Fibroblast of skin of left quadriceps (primary cell): ENCODE measurements at regions not wholly inside any gene's neighbourhood (a gene's known extent, or its start where the extent isn't known, plus 50 kb on each side); places are given as distances from the start of the nearest gene placed in this dataset.
"Not testable (repeated sequence)": the region's sequence is repeated elsewhere in the genome, so short reads cannot be mapped to it uniquely, and the experiment has no call there.

Source experiments
- DNase-seq, 2 experiments: peaks; one replicate each; pipeline ENCODE4 v3.0.0-alpha.2; 2013; ENCODE audit warnings: low read depth in 2 of 2

DNA sequence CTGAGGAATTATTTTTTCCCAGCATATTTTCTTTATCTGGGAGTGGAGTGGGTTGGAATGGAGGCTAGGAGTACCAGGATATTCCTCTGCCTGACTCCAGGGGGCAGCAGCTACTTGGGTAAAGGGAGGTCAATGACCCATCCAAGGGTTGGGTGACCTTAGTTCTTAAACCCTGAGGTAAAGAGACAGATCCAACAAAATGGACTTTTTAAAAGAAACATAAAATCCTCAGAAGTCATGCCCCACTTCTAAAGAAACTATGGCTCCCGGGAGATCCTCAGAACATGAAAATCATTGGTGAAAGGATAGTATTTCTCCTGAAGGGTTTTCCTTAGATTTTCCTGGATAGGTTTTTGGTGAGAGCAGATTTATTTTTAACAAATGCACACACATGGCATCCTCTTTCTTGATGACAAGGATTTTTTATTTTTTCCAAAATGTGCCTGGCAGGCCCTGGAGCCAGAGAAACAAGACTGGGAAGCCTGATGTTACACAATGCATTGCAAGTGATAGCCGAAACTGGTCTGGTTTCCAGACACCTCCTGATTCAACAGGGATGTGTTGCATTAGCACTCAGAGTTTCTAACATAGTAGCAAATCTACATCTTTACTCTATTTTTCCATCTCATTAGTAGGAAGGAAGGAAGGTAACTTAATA lies 240.9 kb upstream of the BTBD3 start:
- DNase-seq: no peak

DNA sequence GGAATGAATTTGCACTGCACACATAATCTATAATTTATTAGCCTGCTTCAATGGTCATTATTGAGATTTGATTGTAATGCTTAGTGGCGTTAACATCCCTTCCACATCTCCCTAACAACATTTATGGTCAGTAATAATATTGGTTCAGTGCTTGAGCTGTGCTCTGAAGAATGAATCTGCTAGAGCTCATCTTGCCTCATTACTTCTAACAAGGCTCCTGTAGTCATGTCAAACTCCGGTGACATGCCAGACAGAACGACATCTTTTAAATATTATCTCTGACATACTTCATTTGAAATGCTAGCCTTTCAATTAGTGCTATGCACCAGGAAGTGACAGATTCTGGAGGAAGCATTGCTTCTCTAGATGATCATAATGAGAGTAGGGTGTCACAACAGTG lies 240.3 kb upstream of the BTBD3 start:
- no peak for DNase-seq

DNA sequence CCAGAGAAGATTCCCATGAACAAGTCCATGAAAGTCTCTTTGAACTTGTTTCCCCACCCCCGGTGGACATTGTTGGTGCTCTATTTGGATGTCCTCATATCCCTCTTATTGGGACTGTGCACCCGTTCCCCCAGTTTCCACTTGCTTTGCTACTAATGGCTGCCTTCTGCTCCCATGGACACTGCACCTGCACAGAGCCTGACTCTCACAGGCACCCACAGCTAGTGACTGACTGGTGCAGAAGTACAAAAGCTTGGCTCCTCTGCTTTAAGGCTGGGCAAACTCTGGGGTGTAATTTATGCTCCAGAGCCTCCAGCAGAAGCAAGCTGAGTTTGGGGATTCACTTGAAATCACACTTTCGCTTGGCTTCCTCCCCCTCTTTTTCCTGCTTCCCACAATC lies 239.9 kb upstream of the BTBD3 start:
- DNase-seq: no peak

DNA sequence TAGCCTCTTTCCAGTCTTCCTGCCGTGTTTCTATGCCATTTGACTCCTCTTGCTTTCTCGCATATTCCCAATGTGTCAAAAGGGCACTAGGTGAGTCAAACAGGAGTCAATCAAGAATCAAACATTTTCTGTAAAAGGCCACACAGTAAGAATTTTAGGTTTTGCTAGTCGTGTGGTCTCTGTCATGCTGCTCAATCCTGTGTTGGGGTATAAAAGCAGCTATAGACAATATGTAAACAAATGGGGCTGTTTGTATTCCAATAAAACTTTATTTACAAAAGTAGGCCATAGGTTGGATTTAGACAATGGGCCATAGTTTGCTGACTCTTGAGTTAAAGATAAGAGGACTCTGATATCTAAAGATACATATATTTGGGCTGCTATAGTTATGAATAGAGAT lies 235.4 kb upstream of the BTBD3 start:
- no peak for DNase-seq

DNA sequence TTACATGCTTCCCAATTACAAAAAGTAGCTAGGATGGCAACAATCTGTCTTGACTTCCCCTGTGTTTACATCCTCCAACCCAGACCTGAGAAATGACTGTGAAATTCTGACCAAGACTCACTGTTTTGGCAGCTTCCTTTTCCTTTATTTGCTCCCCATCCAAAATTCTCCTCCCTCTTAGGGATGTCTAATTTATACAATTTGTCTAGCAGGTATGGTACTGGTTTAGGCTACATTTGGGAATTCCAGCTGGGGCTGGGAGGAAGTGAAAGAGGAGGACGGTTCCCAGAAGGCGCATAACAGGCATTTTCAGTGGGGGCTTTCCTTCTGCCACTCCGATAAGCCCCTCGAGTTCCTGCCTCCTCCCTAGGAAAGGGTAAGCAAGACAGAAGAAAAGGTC lies 231.5 kb upstream of the BTBD3 start:
- no peak for DNase-seq

DNA sequence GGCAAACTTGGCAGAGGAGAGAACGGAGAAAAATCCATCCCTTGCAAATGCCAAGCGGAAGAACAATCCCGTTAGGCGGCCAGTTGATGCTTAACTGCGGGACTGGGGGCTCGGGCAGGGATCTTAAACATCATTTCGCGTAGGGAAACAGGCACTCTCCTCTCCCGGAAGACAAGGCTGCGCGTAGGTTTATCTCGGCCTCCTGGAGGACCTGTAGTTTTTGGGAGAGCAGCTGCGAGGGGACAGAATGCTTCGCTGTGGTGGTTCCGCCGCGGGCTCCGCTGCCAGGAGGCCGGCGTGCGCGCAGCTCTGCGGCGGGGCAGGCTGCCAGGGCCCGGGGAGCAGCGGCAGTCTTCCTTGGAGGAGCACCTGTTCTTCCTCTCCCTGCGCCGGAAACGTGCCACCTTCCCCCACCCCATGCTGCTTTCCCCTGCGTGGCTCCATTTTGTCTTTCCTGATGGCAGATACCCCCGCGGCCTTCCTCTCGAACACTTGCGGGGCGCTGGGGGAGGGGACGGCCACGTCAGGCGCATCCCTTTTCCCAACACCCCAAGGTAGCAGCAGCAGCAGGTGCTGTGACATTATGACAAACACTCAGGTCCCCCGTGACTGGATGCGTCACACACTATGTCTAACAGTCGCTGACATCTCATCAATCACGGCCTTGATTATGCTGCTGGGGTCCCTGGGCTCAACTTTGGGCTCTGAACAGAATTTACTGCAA lies 230.7 kb upstream of the BTBD3 start:
- no peak for DNase-seq

DNA sequence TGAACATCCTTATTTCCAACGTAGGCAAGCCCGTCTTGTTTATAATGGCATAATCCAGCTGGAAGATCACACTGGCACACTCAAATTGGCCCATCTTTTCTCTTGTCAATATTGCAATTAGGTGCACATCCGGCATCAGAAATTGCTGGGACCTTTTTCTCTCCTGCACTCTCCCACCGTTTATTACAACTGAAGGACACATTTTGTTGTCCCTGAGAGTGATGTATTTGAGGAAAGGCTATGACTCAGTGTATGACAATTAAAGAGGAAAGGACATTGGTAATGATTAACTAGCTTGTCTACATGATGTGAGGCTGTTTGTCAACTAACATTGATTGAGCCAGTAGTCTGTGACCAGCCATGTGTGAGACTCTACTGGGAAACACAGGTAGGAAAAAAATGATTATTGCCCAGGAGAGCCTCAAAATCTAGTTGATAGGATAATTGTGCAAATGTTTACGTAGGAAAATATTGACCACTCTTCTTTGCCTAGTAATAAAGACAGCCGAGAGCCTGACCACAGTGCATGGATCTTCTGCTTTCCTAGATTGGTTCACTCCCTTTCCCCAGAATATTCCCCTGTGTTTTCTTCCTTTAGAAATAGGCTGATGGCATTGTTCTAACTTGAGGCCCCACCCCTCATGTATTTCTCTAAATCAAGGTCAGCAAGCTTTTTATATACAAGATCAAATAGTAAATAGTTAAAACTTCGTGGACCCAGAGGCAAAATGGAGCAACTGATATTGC lies 230.0 kb upstream of the BTBD3 start:
- no peak for DNase-seq

DNA sequence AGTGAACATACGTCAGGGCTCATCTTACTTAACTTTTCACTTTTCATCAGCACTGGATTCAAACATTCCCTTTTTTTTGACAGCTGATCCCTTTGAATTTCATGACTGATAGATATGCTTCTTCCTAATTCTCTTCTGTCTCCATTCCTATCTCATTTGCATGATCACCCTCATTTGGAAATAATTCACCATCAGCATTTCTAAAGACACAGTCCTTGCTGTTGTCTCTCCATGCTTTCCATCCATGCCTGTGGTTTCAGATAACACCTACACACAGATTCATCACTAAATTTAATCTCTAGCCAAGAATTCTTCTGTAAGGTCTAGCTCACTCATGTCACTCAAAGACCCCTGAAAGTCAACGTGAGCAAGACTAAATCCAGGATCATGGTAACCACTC lies 228.4 kb upstream of the BTBD3 start:
- no peak for DNase-seq

DNA sequence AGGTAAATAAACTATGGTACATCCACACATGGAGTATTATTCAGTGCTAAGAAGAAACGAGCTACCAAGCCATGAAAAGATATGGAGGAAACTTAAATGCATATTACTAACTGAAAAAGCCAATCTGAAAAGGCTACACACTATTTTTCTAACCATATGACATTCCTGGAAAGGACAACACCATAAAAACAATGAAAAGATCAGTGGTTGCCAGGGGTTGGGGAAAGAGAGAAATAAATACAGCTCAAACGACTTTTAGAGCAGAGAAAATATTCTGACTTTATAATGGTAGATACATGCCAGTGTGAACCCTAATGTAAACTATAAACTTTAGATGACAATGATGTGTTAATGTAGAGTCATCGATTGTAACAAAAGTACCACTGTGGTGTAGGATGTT lies 225.9 kb upstream of the BTBD3 start:
- no peak for DNase-seq

DNA sequence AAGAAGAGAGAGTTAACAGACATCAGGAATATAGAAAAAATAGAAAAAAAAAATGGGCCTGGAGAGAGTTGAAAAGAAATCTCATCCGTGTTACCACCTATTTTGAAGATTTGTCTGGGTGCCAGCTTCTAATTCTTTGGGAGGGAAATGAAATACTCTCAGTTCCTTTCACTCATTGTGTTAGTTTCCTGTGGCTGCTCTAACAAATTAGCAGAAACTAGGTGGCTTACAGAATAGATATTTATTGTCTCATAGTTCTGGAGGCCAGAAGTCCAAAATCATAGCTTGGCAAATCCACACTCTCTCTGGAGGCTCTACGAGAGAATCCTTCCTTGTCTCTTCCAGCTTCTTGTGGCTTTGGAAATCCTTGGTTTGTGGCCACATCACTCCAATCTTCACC lies 225.1 kb upstream of the BTBD3 start:
- DNase-seq: no peak

DNA sequence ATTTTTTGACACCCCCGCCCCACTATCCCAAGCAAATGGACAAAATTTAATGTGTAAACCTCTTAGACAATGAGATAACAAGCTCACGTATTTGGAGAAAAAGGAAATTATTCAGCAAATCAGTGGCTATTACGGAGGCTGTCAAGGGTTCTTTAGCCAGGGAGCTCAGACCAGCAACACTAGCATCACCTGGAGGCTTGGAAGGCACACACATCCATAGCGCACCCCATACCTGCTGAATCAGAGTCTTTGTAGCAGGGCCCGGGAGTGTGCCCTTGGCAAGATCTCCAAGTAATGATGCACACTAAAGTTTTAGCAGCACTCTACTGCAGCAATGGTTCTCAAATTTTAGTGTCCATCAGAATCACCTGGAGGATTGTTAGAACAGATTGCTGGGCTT lies 223.2 kb upstream of the BTBD3 start:
- DNase-seq: no peak

DNA sequence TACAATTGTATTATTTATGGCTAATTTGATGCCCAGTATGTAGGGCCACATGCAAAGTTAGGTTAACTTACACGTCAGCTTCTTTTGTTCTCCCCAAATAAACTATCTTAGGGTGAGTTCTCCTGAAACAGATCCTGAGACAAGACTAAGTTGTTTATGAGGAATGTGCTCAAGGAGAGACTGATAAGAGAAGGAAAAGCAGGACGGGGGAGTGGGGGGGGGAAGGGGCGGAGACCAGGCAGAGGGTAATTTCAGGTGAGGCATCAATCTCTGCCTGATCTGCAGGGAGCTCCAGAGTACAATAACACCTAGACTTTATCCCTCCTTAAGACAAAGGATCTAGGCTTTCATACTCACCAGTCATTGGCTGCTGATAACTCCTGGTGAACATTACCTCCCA lies 220.6 kb upstream of the BTBD3 start:
- DNase-seq: no peak

DNA sequence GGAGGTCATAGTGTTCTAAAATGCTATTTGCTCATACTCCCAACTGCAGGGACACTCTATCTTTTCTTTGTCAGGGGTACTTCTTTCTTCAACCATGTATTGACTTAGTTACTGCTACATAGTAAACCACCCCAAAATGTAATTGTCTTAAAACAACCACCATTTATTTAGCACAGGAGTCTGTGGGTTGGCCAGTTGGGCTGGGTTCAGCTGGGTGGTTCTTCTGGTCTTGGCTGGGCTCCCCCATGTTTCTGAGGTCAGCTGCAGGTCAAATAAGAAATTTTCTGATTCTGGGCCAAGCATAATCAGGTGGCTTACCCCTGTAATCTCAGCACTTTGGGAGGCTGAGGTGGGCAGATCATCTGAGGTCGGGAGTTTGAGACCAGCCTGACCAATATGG lies 220.0 kb upstream of the BTBD3 start:
- DNase-seq: no peak

DNA sequence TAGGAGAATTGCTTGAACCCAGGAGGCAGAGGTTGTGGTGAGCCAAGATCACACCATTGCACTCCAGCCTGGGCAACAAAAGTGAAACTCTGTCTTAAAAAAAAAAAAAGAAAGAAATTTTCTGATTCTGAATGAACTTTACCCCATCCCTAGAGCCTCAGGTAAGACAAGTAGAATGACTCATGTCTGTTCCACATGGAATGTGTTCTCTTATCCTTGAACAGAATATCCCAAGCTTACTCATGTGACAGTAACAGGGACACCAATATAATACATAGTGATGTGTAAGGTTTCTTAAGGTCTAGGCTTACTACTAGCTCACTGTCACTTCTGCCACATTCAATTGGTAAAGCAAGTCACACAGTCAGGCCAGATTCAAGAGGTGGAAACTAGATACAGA lies 219.6 kb upstream of the BTBD3 start:
- DNase-seq: no peak

DNA sequence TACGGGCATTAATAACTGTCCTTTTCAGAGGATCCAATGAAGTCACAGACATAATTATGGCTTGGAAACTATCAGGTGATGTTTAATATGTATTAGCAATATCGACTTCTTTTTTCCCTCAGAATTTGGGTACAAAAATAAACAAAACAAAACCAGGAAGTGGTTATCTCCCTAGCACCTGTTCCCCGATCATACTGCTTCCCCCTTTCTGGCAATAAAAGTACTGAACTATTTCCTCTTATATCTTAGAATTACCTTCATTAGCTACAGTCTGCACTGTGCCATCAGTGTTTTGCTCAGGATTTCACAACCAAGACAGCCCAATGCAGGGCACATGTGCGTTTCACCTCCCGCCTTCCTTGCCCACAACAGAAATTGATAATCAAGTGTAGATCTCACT lies 216.9 kb upstream of the BTBD3 start:
- no peak for DNase-seq

DNA sequence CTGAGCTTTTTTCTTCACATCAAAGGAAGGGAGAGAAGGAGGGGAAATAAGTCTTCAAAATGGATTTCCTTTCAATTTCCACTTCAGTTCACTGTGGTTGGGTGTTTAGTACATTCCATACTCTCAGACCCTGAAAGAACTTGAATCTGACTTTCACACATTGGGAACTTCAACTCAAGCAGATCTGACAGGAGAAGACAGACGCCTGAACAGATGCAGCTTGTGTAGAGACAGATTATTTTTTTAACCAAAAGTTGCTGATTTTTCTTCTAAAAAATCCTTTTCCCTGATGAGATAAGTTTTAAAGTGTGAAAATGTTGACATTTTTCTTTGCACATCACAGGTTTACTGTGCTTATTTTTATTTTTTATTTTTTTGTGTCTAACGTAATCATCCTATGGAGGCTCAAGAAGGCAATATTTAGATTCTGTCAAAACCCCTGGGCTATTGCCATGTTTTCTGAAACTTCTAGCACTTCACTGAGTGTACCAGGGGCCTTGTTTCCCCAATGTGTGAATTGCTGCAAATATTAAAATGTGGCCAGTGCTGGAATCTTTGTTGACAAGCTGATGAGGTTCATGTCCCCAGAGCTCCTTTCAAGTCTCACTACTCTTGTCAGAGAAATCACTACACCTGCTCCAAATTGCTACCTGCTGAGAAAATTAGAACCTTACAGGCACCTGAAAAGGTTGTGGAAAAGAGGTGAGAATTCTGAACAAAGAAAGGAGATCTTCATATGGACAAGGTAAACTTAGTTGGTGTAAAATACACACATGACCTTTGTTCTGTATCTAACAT lies 214.8 kb upstream of the BTBD3 start:
- DNase-seq: no peak

DNA sequence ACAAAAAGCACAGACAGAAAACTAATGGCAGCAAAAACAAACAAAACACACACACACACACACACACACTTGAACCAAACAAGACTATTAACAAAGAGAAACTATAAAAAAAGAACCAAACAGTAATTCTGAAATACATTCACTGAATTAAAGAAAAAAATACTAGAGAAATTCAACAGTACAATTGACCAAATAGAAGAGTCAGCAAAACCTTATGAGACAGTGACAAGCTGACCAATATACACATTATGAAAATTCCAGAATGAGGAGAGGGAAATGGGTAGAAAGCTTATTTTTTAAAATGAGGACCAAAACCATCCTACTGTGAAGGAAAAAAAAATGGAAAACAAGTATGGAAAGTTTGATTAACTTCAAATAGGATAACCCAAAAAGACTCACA lies 212.2 kb upstream of the BTBD3 start:
- DNase-seq: no peak

DNA sequence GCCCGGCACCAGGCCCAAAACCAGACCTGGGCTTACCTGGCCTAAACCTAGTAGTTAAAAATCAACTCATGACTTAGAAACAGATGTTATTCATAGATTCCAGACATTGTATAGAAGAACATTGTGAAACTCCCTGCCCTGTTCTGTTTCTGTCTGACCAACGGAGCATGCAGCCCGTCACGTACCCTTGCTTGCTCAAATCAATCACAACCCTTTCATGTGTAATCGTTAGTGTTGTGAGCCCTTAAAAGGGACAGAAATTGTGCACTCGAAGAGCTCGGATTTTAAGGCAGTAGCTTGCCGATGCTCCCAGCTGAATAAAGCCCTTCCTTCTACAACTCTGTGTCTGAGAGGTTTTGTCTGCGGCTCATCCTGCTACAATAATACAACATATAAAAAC lies 209.5 kb upstream of the BTBD3 start:
- DNase-seq: not testable (repeated sequence)

DNA sequence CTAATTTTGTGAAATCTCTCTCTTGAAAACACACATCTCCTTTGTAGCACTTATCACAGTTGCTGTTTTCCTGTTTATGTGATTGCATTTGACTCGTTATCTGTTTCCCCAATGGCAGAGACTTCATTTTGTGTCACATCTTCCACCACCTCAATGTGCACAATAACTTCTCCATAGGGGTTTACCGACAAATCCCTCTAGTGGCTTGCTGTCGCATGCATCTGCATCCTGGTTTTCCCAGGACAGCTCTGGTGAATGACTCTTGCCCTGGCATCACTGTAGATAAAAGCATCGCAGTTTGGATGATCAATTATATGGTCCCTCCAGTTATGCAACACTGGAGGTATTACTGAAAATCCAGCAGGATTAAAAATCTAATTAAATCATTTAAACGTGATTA lies 206.5 kb upstream of the BTBD3 start:
- no peak for DNase-seq

DNA sequence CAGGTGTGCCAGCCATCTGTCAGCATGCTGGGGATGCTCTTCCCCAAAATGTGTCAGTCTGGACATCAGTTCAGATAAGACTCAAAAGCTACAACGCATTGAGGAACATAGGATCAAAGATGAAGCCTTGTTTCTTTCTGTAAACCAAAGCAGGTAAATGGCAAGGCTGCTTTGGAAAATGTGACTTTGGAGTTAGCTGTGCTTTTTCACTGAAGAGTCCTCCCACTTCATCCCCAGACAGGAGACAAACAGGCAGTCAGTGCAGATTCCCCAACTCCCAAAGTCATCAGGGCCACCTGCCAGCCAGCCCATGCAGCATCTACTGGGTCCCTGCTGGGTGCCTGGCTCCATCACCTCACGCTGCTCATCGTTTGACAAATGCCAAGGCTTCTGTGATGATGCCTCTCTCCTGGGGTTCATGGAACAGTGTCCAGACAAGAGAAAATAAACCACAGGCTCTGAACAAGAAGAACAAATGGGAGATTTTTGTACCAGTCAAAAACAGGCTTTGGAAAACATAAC lies 205.0 kb upstream of the BTBD3 start:
- DNase-seq: no peak

DNA sequence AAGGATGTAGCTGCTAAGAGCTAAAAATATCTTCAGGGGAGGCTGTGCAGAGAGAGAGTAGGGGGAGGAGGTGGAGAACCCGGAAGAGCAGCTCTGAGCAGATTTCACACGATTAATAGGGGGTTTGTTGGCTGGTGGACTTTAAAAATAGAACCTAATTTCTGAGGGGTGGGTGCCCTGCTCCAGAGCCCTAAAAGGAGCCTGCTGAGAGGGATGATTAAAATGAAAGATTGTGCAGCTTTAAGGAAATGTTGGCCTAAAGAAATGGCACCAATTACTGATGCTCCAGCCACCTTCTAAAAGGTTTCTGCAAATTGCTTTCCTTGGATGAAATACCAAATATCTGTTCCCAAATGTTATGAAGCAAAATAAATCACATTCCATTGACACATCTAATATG lies 202.8 kb upstream of the BTBD3 start:
- DNase-seq: no peak
